Neural cell (in vitro differentiated cells): ENCODE measurements at regions not wholly inside any gene's neighbourhood (a gene's known extent, or its start where the extent isn't known, plus 50 kb on each side); places are given as distances from the start of the nearest gene placed in this dataset.

Experiments used
- H2AFZ ChIP-seq: fragments of 200-600, 300-800 bp; sonication (generic), shearing (Covaris generic); 2 replicates; pipeline ENCODE4 v1.6.0; 2014; ENCODE audit warnings: low read depth, mild to moderate bottlenecking, antibody characterized with exemption, low read length, moderate library complexity
- H3F3A ChIP-seq: fragments of 200-600 bp; shearing (Covaris generic); 2 replicates; pipeline ENCODE4 v1.6.1; 2016; ENCODE audit warnings: mild to moderate bottlenecking, moderate library complexity, mixed read lengths, antibody characterized with exemption, low read length; ENCODE audit not compliant: insufficient read depth, poor library complexity, severe bottlenecking
- H3K27ac ChIP-seq: fragments of 200-600, 300-800 bp; sonication (generic), shearing (Covaris generic); 2 replicates; pipeline ENCODE4 v1.5.1; 2014; ENCODE audit warnings: mild to moderate bottlenecking, low read length, moderate library complexity
- H3K27me3 ChIP-seq: fragments of 300-800, 200-600 bp; sonication (generic), shearing (Covaris generic); 2 replicates; pipeline ENCODE4 v1.6.0; 2014; ENCODE audit warnings: mild to moderate bottlenecking, low read depth, low read length, moderate library complexity; ENCODE audit not compliant: insufficient read depth
- H3K36me3 ChIP-seq: fragments of 300-800, 200-600 bp; sonication (generic), shearing (Covaris generic); 2 replicates; pipeline ENCODE4 v1.5.1; 2014; ENCODE audit warnings: mild to moderate bottlenecking, antibody characterized with exemption, low read length, moderate library complexity; ENCODE audit not compliant: insufficient read depth
- H3K4me2 ChIP-seq: fragments of 300-800, 200-600 bp; sonication (generic), shearing (Covaris generic); 2 replicates; pipeline ENCODE4 v1.6.0; 2014; ENCODE audit warnings: mild to moderate bottlenecking, low read length
- H3K4me3 ChIP-seq: fragments of 300-800, 200-600 bp; sonication (generic), shearing (Covaris generic); 2 replicates; pipeline ENCODE4 v1.5.1; 2014; ENCODE audit warnings: mild to moderate bottlenecking, low read length, moderate library complexity
- H3K79me2 ChIP-seq: fragments of 200-600 bp; shearing (Covaris generic); replicated peaks from 2 replicates; pipeline ENCODE4 v1.6.0; 2014; ENCODE audit warnings: mild to moderate bottlenecking, low read length, moderate library complexity; ENCODE audit not compliant: insufficient read depth
- H3K9ac ChIP-seq: fragments of 300-800, 200-600 bp; sonication (generic), shearing (Covaris generic); 2 replicates; pipeline ENCODE4 v1.6.1; 2016; ENCODE audit warnings: mild to moderate bottlenecking, low read length, mixed read lengths
- H3K9me2 ChIP-seq: fragments of 200-600 bp; shearing (Covaris generic); 2 replicates; pipeline ENCODE4 v1.6.1; 2016; ENCODE audit warnings: mild to moderate bottlenecking, low read length, mixed read lengths; ENCODE audit not compliant: insufficient read depth
- H3K9me3 ChIP-seq: fragments of 200-600, 300-800 bp; sonication (generic), shearing (Covaris generic); 2 replicates; pipeline ENCODE4 v1.6.1; 2016; ENCODE audit warnings: mild to moderate bottlenecking, mixed run types, low read length, moderate library complexity, mixed read lengths
- H4K20me1 ChIP-seq: fragments of 200-600 bp; shearing (Covaris generic); 2 replicates; pipeline ENCODE4 v1.6.1; 2016; ENCODE audit warnings: mild to moderate bottlenecking, mixed run types; ENCODE audit not compliant: insufficient read depth
- EP300 ChIP-seq: fragments of 450-650 bp; conservative IDR thresholded peaks from 2 replicates; pipeline ENCODE4 v1.6.1; 2014; ENCODE audit warnings: antibody characterized with exemption, mild to moderate bottlenecking, moderate library complexity; ENCODE audit not compliant: poor library complexity, severe bottlenecking
- EZH2 ChIP-seq: fragments of 200-600, 300-800 bp; shearing (Covaris generic), sonication (generic); IDR thresholded peaks from 2 replicates; pipeline ENCODE4 v1.6.1; 2014; ENCODE audit warnings: antibody characterized with exemption, low read length, borderline replicate concordance, mild to moderate bottlenecking; ENCODE audit not compliant: insufficient read depth, poor library complexity, severe bottlenecking
- MXI1 ChIP-seq: fragments of 450-650 bp; conservative IDR thresholded peaks from 2 replicates; pipeline ENCODE4 v1.6.1; 2014; ENCODE audit warnings: antibody characterized with exemption, mild to moderate bottlenecking; ENCODE audit not compliant: poor library complexity, severe bottlenecking
- POLR2AphosphoS5 ChIP-seq: IDR thresholded peaks from 2 replicates; pipeline ENCODE4 v1.6.1; 2012
- RAD21 ChIP-seq: fragments of 450-650 bp; conservative IDR thresholded peaks from 2 replicates; pipeline ENCODE4 v1.6.1; 2014; ENCODE audit warnings: antibody characterized with exemption, mild to moderate bottlenecking, moderate library complexity
- SMC3 ChIP-seq: fragments of 450-650 bp; conservative IDR thresholded peaks from 2 replicates; pipeline ENCODE4 v1.6.1; 2014; ENCODE audit warnings: antibody characterized with exemption, mild to moderate bottlenecking, moderate library complexity; ENCODE audit not compliant: poor library complexity
- TAF1 ChIP-seq: IDR thresholded peaks from 2 replicates; pipeline ENCODE4 v1.6.1; 2012; ENCODE audit warnings: low read depth
- TF ChIP-seq, protein P1 (sequence below): fragments of 450-650 bp; IDR thresholded peaks from 2 replicates; pipeline ENCODE4 v1.5.1; 2014; ENCODE audit warnings: antibody characterized with exemption, mild to moderate bottlenecking, moderate library complexity; ENCODE audit not compliant: poor library complexity, severe bottlenecking
- TF ChIP-seq, protein P2 (sequence below): IDR thresholded peaks from 2 replicates; pipeline ENCODE4 v1.6.1; 2012; ENCODE audit warnings: borderline replicate concordance

- H2AFZ ChIP-seq: no peak overlapping the region
- H3K36me3 ChIP-seq: no peaks in the 10 kb centered on the region
- no peaks in the 10 kb centered on the region for H3K9me2 ChIP-seq
- H4K20me1 ChIP-seq: no peaks in the 10 kb centered on the region
- no peak overlapping the region for H3K4me3 ChIP-seq
- TF ChIP-seq EZH2 (no peak), POLR2AphosphoS5 (no peak), EP300 (no peak), RAD21 (no peak), TAF1 (no peak), MXI1 (no peak), SMC3 (no peak)
- TF ChIP-seq, protein P1, sequence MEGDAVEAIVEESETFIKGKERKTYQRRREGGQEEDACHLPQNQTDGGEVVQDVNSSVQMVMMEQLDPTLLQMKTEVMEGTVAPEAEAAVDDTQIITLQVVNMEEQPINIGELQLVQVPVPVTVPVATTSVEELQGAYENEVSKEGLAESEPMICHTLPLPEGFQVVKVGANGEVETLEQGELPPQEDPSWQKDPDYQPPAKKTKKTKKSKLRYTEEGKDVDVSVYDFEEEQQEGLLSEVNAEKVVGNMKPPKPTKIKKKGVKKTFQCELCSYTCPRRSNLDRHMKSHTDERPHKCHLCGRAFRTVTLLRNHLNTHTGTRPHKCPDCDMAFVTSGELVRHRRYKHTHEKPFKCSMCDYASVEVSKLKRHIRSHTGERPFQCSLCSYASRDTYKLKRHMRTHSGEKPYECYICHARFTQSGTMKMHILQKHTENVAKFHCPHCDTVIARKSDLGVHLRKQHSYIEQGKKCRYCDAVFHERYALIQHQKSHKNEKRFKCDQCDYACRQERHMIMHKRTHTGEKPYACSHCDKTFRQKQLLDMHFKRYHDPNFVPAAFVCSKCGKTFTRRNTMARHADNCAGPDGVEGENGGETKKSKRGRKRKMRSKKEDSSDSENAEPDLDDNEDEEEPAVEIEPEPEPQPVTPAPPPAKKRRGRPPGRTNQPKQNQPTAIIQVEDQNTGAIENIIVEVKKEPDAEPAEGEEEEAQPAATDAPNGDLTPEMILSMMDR: no peak
- TF ChIP-seq, protein P2, sequence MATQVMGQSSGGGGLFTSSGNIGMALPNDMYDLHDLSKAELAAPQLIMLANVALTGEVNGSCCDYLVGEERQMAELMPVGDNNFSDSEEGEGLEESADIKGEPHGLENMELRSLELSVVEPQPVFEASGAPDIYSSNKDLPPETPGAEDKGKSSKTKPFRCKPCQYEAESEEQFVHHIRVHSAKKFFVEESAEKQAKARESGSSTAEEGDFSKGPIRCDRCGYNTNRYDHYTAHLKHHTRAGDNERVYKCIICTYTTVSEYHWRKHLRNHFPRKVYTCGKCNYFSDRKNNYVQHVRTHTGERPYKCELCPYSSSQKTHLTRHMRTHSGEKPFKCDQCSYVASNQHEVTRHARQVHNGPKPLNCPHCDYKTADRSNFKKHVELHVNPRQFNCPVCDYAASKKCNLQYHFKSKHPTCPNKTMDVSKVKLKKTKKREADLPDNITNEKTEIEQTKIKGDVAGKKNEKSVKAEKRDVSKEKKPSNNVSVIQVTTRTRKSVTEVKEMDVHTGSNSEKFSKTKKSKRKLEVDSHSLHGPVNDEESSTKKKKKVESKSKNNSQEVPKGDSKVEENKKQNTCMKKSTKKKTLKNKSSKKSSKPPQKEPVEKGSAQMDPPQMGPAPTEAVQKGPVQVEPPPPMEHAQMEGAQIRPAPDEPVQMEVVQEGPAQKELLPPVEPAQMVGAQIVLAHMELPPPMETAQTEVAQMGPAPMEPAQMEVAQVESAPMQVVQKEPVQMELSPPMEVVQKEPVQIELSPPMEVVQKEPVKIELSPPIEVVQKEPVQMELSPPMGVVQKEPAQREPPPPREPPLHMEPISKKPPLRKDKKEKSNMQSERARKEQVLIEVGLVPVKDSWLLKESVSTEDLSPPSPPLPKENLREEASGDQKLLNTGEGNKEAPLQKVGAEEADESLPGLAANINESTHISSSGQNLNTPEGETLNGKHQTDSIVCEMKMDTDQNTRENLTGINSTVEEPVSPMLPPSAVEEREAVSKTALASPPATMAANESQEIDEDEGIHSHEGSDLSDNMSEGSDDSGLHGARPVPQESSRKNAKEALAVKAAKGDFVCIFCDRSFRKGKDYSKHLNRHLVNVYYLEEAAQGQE: no peak
- no peaks in the 10 kb centered on the region for H3K79me2 ChIP-seq
- no peaks in the 10 kb centered on the region for H3K9me3 ChIP-seq
- no peak overlapping the region for H3K9ac ChIP-seq
- no peak overlapping the region for H3K4me2 ChIP-seq
- H3K27me3 ChIP-seq: no peaks in the 10 kb centered on the region
- no peak overlapping the region for H3K27ac ChIP-seq
- no peaks in the 10 kb centered on the region for H3F3A ChIP-seq
These were observed 157.9 kb downstream of the MRPL14 start for GRCh38 chr6:43969158-43969981.

GRCh38 chr6:43968110-43968965 is 158.9 kb downstream of the MRPL14 start:
- no peaks in the 10 kb centered on the region for H3F3A ChIP-seq
- H2AFZ ChIP-seq: no peak overlapping the region
- H3K9me2 ChIP-seq: no peaks in the 10 kb centered on the region
- no peak overlapping the region for H3K27ac ChIP-seq
- no peaks in the 10 kb centered on the region for H3K79me2 ChIP-seq
- no peak overlapping the region for H3K4me3 ChIP-seq
- no peak overlapping the region for H3K9ac ChIP-seq
- no peaks in the 10 kb centered on the region for H4K20me1 ChIP-seq
- H3K36me3 ChIP-seq: no peaks in the 10 kb centered on the region
- no peaks in the 10 kb centered on the region for H3K9me3 ChIP-seq
- no peaks in the 10 kb centered on the region for H3K27me3 ChIP-seq
- no peak overlapping the region for H3K4me2 ChIP-seq
- TF ChIP-seq, protein P1: no peak
- TF ChIP-seq EZH2: no peak
- TF ChIP-seq SMC3: no peak
- TF ChIP-seq POLR2AphosphoS5: no peak
- TF ChIP-seq EP300: no peak
- TF ChIP-seq RAD21: no peak
- TF ChIP-seq TAF1: no peak
- no peak for TF ChIP-seq MXI1
- TF ChIP-seq, protein P2: no peak
